PC-3 (cell line): ENCODE measurements at regions not wholly inside any gene's neighbourhood (a gene's known extent, or its start where the extent isn't known, plus 50 kb on each side); places are given as distances from the start of the nearest gene placed in this dataset.

Source experiments
- ATAC-seq: fragments of 200-7000 bp; cut with Tn5 transposase; 2 replicates; pipeline ENCODE4 v1.9.1; 2020; ENCODE audit warnings: mild to moderate bottlenecking, moderate library complexity
- BruUV-seq: library from RNA; stranded (reverse); fragments of 400-500 nt; replicated peaks from 2 replicates; lab custom pipeline; 2021; lab: Mats Ljungman, UMichigan
- CTCF ChIA-PET: fragments of 300-600 bp; sonication (Branson Sonifier 250); formaldehyde crosslinking; loops from one replicate; lab custom pipeline; 2022; ENCODE audit warnings: antibody characterized with exemption; lab: Charles Lee
- POLR2A ChIA-PET: fragments of 300-600 bp; sonication (Branson Sonifier 250); formaldehyde crosslinking; loops from one replicate; lab custom pipeline; 2022; ENCODE audit warnings: antibody characterized with exemption; ENCODE audit not compliant: unreplicated experiment; lab: Charles Lee
- DNase-seq: peaks from one replicate; pipeline ENCODE4 v3.0.0-alpha.2; 2015
- H2AFZ ChIP-seq: fragments of 300-600 bp; sonication (generic); 2 replicates; pipeline ENCODE4 v1.6.0; 2016; ENCODE audit warnings: antibody characterized with exemption, low read length
- H3F3A ChIP-seq: fragments of 300-600 bp; sonication (generic); one replicate; pipeline ENCODE4 v1.6.0; 2017; ENCODE audit warnings: antibody characterized with exemption, low read length, control low read depth, mild to moderate bottlenecking; ENCODE audit not compliant: unreplicated experiment
- H3K27ac ChIP-seq: fragments of 300-600 bp; sonication (generic); 2 replicates; pipeline ENCODE4 v1.5.1; 2016; ENCODE audit warnings: mild to moderate bottlenecking, low read length
- H3K27me3 ChIP-seq: fragments of 300-600 bp; sonication (generic); 2 replicates; pipeline ENCODE4 v1.6.1; 2016; ENCODE audit warnings: low read length, mixed read lengths
- H3K36me3 ChIP-seq: fragments of 300-600 bp; sonication (generic); 2 replicates; pipeline ENCODE4 v1.6.1; 2016; ENCODE audit warnings: low read depth, mixed run types, low read length, mixed read lengths
- H3K4me1 ChIP-seq: fragments of 300-600 bp; sonication (generic); 2 replicates; pipeline ENCODE4 v1.5.1; 2016; ENCODE audit warnings: low read length; ENCODE audit not compliant: insufficient read depth
- H3K4me2 ChIP-seq: fragments of 300-600 bp; sonication (generic); 2 replicates; pipeline ENCODE4 v1.6.0; 2016; ENCODE audit warnings: low read length
- H3K4me3 ChIP-seq: fragments of 300-600 bp; sonication (generic); 2 replicates; pipeline ENCODE4 v1.5.1; 2016; ENCODE audit warnings: mild to moderate bottlenecking, low read length, mixed read lengths
- H3K79me2 ChIP-seq: fragments of 300-600 bp; sonication (generic); 2 replicates; pipeline ENCODE4 v1.6.1; 2017; ENCODE audit warnings: low read length, mixed read lengths
- H3K9ac ChIP-seq: fragments of 300-600 bp; sonication (generic); 2 replicates; pipeline ENCODE4 v1.6.0; 2016; ENCODE audit warnings: mild to moderate bottlenecking, low read length
- H3K9me2 ChIP-seq: fragments of 300-600 bp; sonication (generic); replicated peaks from 2 replicates; pipeline ENCODE4 v1.6.1; 2016; ENCODE audit warnings: mixed run types, low read length, mixed read lengths
- H3K9me3 ChIP-seq: fragments of 300-600 bp; sonication (generic); 2 replicates; pipeline ENCODE4 v1.6.1; 2016; ENCODE audit warnings: low read length, mixed read lengths
- H4K20me1 ChIP-seq: fragments of 300-600 bp; sonication (generic); 2 replicates; pipeline ENCODE4 v1.6.1; 2016; ENCODE audit warnings: low read length, mixed read lengths
- EZH2 ChIP-seq: fragments of 300-600 bp; sonication (generic); IDR thresholded peaks from one replicate; pipeline ENCODE4 v1.6.1; 2017; ENCODE audit warnings: antibody characterized with exemption, mild to moderate bottlenecking, low read length; ENCODE audit not compliant: unreplicated experiment
- EZH2phosphoT487 ChIP-seq: fragments of 300-600 bp; sonication (generic); IDR thresholded peaks from 2 replicates; pipeline ENCODE4 v1.6.1; 2018; ENCODE audit warnings: mild to moderate bottlenecking, antibody characterized with exemption, low read length, borderline replicate concordance
- intact Hi-C: fragments of 100-400 bp; cut with micrococcal nuclease; formaldehyde crosslinking; loops from 2 replicates; pipeline ENCODE4 v1.9.0; 2023
- TF ChIP-seq, protein P1 (sequence below): fragments of 300-600 bp; sonication (generic); conservative IDR thresholded peaks from 2 replicates; pipeline ENCODE4 v1.5.1; 2017; ENCODE audit warnings: antibody characterized with exemption, low read depth, mild to moderate bottlenecking, low read length

DNA sequence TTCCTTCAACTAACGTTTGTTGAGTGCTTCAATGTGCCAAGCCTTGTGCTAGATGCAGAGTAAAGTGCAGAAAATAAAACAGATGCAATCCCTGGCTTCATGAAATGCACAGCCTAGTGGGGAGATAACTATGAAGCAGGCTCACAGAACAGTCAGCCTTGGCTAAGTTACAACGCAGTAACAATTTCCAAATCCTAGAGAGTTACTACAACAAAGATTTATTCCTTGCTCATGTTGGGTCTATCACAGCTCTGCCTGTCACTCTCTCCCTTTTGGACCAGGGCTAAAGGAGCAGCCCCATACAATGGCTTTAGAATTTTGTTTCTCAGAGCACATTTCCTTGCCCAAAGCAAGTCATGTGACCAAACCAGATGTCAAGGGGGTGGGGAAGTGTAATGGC lies 359.8 kb downstream of the ZNF326 start:
- BruUV-seq = no TSS peak
- ChIA-PET POLR2A (no interaction called here), CTCF (no interaction called here)
- Histone ChIP-seq H4K20me1 (no peaks in the 10 kb centered on the region), H2AFZ (no peak overlapping the region), H3K9ac (no peak overlapping the region), H3K27me3 (peaks cover 37% of the 10 kb centered on the region), H3K9me3 (no peaks in the 10 kb centered on the region), H3K4me3 (no peak overlapping the region), H3K9me2 (no peaks in the 10 kb centered on the region), H3K79me2 (no peaks in the 10 kb centered on the region), H3K4me1 (no peaks in the 10 kb centered on the region), H3F3A (no peaks in the 10 kb centered on the region), H3K36me3 (no peaks in the 10 kb centered on the region), H3K27ac (no peak overlapping the region), H3K4me2 (no peak overlapping the region)
- TF ChIP-seq, protein P1, sequence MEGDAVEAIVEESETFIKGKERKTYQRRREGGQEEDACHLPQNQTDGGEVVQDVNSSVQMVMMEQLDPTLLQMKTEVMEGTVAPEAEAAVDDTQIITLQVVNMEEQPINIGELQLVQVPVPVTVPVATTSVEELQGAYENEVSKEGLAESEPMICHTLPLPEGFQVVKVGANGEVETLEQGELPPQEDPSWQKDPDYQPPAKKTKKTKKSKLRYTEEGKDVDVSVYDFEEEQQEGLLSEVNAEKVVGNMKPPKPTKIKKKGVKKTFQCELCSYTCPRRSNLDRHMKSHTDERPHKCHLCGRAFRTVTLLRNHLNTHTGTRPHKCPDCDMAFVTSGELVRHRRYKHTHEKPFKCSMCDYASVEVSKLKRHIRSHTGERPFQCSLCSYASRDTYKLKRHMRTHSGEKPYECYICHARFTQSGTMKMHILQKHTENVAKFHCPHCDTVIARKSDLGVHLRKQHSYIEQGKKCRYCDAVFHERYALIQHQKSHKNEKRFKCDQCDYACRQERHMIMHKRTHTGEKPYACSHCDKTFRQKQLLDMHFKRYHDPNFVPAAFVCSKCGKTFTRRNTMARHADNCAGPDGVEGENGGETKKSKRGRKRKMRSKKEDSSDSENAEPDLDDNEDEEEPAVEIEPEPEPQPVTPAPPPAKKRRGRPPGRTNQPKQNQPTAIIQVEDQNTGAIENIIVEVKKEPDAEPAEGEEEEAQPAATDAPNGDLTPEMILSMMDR = no peak
- TF ChIP-seq EZH2phosphoT487 (no peak), EZH2 (no peak)
- intact Hi-C loops = no loop called here
- DNase-seq (no peak), ATAC-seq (no peak)

DNA sequence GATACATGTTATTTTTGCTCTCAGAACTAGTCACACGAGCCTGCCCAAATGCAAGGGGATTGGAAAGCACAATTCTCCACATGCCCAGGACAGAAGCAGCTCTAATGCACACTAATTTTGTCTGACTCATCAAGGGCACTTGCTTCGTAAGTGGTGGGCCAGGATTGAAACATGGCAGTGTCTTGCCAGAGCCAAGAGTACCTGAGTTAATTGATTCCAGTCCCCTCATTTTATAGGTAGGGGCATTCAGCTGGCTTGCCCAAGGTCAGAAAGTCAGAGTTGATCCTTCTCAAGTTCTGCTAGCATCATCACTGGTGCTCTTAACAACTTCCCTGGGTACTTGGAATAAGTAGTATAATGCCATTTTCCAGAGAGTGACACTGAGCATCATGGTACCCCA lies 356.1 kb downstream of the ZNF326 start:
- no peak overlapping the region for H3K27ac ChIP-seq
- TF ChIP-seq, protein P1 = no peak
- no peak for TF ChIP-seq EZH2phosphoT487
- POLR2A ChIA-PET = no interaction called here
- intact Hi-C loops = no loop called here
- H3K79me2 ChIP-seq = no peaks in the 10 kb centered on the region
- DNase-seq (no peak), ATAC-seq (no peak)
- no peak overlapping the region for H3K4me2 ChIP-seq
- no peaks in the 10 kb centered on the region for H3F3A ChIP-seq
- peaks cover 6% of the 10 kb centered on the region; the same call in 1 of the 2 replicates for H3K27me3 ChIP-seq
- no TSS peak for BruUV-seq
- no peaks in the 10 kb centered on the region for H4K20me1 ChIP-seq
- CTCF ChIA-PET = no interaction called here
- H3K9ac ChIP-seq = no peak overlapping the region
- no peak overlapping the region for H2AFZ ChIP-seq
- no peaks in the 10 kb centered on the region for H3K9me2 ChIP-seq
- H3K4me1 ChIP-seq = no peaks in the 10 kb centered on the region
- no peaks in the 10 kb centered on the region for H3K36me3 ChIP-seq
- H3K4me3 ChIP-seq = no peak overlapping the region
- H3K9me3 ChIP-seq = no peaks in the 10 kb centered on the region

DNA sequence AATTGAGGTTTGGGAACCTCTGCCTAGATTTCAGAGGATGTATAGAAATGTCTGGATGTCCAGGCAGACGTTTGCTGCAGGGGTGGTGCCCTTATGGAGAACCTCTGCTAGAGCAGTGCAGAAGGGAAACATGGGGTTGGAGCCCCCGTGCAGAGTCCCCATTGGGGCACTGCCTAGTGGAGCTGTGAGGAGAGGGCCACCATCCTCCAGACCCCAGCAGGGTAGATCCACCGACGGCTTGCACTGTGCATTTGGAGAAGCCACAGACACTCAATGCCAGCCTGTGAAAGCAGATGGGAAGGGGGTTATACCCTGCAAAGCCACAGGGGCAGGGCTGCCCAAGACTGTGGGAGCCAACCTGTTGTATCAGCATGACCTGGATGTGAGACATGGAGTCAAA lies 354.6 kb downstream of the ZNF326 start:
- DNase-seq (no peak), ATAC-seq (no peak)
- Histone ChIP-seq H2AFZ (no peak overlapping the region), H3K36me3 (no peaks in the 10 kb centered on the region), H3K9me3 (no peaks in the 10 kb centered on the region), H3K27ac (no peak overlapping the region), H3K4me2 (no peak overlapping the region), H3K9ac (no peak overlapping the region), H3F3A (no peaks in the 10 kb centered on the region), H3K9me2 (no peaks in the 10 kb centered on the region), H3K4me3 (no peak overlapping the region), H3K4me1 (no peaks in the 10 kb centered on the region), H3K27me3 (0 out of 2 replicates have a peak, but pooled peaks cover 3% of the 10 kb centered on the region), H3K79me2 (no peaks in the 10 kb centered on the region), H4K20me1 (no peaks in the 10 kb centered on the region)
- no TSS peak for BruUV-seq
- ChIA-PET CTCF (no interaction called here), POLR2A (no interaction called here)
- TF ChIP-seq, protein P1 = no peak
- TF ChIP-seq EZH2phosphoT487 (no peak), EZH2 (no peak)
- intact Hi-C loops = no loop called here
